ENCODE measurements at regions not wholly inside any gene's neighbourhood (a gene's known extent, or its start where the extent isn't known, plus 50 kb on each side); places are given as distances from the start of the nearest gene placed in this dataset.

- no peak for DNase-seq
Observed at GRCh38 chr15:101590785-101591184, 61.4 kb downstream of the TM2D3 start.

GRCh38 chr15:101583284-101583683 is 68.9 kb downstream of the TM2D3 start:
- no peak for DNase-seq

- DNase-seq, result no peak
Observed at GRCh38 chr15:101580431-101580830, 71.8 kb downstream of the TM2D3 start.

GRCh38 chr15:101579631-101580163 is 72.5 kb downstream of the TM2D3 start:
- no peak for DNase-seq

- DNase-seq, result peak in 1 of 5 experiments; percentile 58
Observed at GRCh38 chr15:101578443-101578894, 73.7 kb downstream of the TM2D3 start.

- DNase-seq, result no peak
Observed at GRCh38 chr15:101573951-101574350, 78.2 kb downstream of the TM2D3 start.

GRCh38 chr15:101570241-101570640 is 80.7 kb upstream of the PCSK6 start:
- no peak for DNase-seq

GRCh38 chr15:101568821-101569555 is 79.5 kb upstream of the PCSK6 start:
- DNase-seq, result no peak

GRCh38 chr15:101568309-101568708 is 78.8 kb upstream of the PCSK6 start:
- no peak for DNase-seq

- no peak for DNase-seq
Observed at GRCh38 chr15:101566748-101567488, 77.4 kb upstream of the PCSK6 start.

GRCh38 chr15:101565377-101565776 is 75.9 kb upstream of the PCSK6 start:
- DNase-seq, result no peak

- DNase-seq, result no peak
Observed at GRCh38 chr15:101563176-101563796, 73.8 kb upstream of the PCSK6 start.

GRCh38 chr15:101562428-101563059 is 73.0 kb upstream of the PCSK6 start:
- no peak for DNase-seq

- DNase-seq, result no peak
Observed at GRCh38 chr15:101561584-101561906, 72.0 kb upstream of the PCSK6 start.

GRCh38 chr15:101560722-101561583 is 71.4 kb upstream of the PCSK6 start:
- DNase-seq, result no peak

GRCh38 chr15:101559952-101560351 is 70.4 kb upstream of the PCSK6 start:
- DNase-seq, result no peak

GRCh38 chr15:101558221-101558941 is 68.9 kb upstream of the PCSK6 start:
- no peak for DNase-seq

GRCh38 chr15:101556273-101556672 is 66.8 kb upstream of the PCSK6 start:
- no peak for DNase-seq

- no peak for DNase-seq
Observed at GRCh38 chr15:101554115-101554915, 64.8 kb upstream of the PCSK6 start.

All from T-helper 2 cell (primary cell).